Esophagus muscularis mucosa (tissue), 4 donors: ENCODE measurements at regions not wholly inside any gene's neighbourhood (a gene's known extent, or its start where the extent isn't known, plus 50 kb on each side); places are given as distances from the start of the nearest gene placed in this dataset.
A peak's percentile ranks its signal among the peaks of the same experiment; 100 is the strongest.

Source experiments
- DNase-seq: peaks from one replicate; pipeline ENCODE4 v3.0.0-alpha.2; 2017; ENCODE audit errors: extremely low spot score
- H3K27ac ChIP-seq, 4 donors: fragments of 200-600 bp; sonication (generic); replicated peaks in 1 of 4; 1 replicate in 3 of 4; 2 replicates in 1 of 4; pipeline ENCODE4 v1.5.1; 2016 to 2019; ENCODE audit warnings: mild to moderate bottlenecking in 1 of 4
- H3K27me3 ChIP-seq, 4 donors: fragments of 200-600 bp; sonication (generic); one replicate each; pipeline versions ENCODE4 v1.5.1 to v1.6.0; 2016 to 2019
- H3K36me3 ChIP-seq, 4 donors: fragments of 200-600 bp; sonication (generic); one replicate each; pipeline ENCODE4 v1.5.1; 2016 to 2019
- H3K4me1 ChIP-seq, 4 donors: fragments of 200-600 bp; sonication (generic); one replicate each; pipeline ENCODE4 v1.5.1; 2016 to 2019
- H3K4me3 ChIP-seq, 4 donors: fragments of 200-600 bp; sonication (generic); 1 replicate in 2 of 4; 2 replicates in 2 of 4; pipeline ENCODE4 v1.5.1; 2016 to 2019; ENCODE audit warnings: mild to moderate bottlenecking in 4 of 4, moderate library complexity in 1 of 4
- H3K9me3 ChIP-seq, 4 donors: fragments of 200-600 bp; sonication (generic); 1 replicate in 3 of 4; 2 replicates in 1 of 4; pipeline ENCODE4 v1.5.1; 2016 to 2019
- EP300 ChIP-seq: sonication (generic); formaldehyde crosslinking; IDR thresholded peaks from one replicate; pipeline ENCODE4 v1.6.1; 2017; ENCODE audit warnings: antibody characterized with exemption
- POLR2A ChIP-seq: fragments of 450-650 bp; IDR thresholded peaks from one replicate; pipeline ENCODE4 v1.6.1; 2017; ENCODE audit warnings: antibody characterized with exemption, moderate library complexity, mild to moderate bottlenecking, low read depth
- POLR2AphosphoS5 ChIP-seq, 2 donors: sonication (generic); formaldehyde crosslinking; IDR thresholded peaks; one replicate each; pipeline ENCODE4 v1.6.1; 2017; ENCODE audit warnings: antibody characterized with exemption in 2 of 2
- WGBS: methylation state at CpG from one replicate; pipeline ENCODE4 v1.1.5; 2018; 5-methylcytosine and 5-hydroxymethylcytosine counted together
- intact Hi-C: fragments of 100-400 bp; cut with DNase I; formaldehyde crosslinking; loops from one replicate; pipeline ENCODE4 v1.15.1; 2023
- TF ChIP-seq, protein P1 (sequence below), 3 experiments: fragments of 200-600 bp in 2 of 3; fragments of 450-650 bp in 1 of 3; sonication (generic) in 2 of 3; IDR thresholded peaks; one replicate each; pipeline ENCODE4 v1.5.1; 2017 to 2019; ENCODE audit warnings: antibody characterized with exemption in 3 of 3, mild to moderate bottlenecking in 2 of 3, moderate library complexity in 1 of 3

- no peak for DNase-seq
- TF ChIP-seq POLR2AphosphoS5 (IDR thresholded peaks at IDR 0.05), result no peak
- TF ChIP-seq, protein P1, sequence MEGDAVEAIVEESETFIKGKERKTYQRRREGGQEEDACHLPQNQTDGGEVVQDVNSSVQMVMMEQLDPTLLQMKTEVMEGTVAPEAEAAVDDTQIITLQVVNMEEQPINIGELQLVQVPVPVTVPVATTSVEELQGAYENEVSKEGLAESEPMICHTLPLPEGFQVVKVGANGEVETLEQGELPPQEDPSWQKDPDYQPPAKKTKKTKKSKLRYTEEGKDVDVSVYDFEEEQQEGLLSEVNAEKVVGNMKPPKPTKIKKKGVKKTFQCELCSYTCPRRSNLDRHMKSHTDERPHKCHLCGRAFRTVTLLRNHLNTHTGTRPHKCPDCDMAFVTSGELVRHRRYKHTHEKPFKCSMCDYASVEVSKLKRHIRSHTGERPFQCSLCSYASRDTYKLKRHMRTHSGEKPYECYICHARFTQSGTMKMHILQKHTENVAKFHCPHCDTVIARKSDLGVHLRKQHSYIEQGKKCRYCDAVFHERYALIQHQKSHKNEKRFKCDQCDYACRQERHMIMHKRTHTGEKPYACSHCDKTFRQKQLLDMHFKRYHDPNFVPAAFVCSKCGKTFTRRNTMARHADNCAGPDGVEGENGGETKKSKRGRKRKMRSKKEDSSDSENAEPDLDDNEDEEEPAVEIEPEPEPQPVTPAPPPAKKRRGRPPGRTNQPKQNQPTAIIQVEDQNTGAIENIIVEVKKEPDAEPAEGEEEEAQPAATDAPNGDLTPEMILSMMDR (IDR thresholded peaks at IDR 0.05), result no peak
- WGBS, result 82% methylated on average over 5 of the region's 5 CpGs
- Histone ChIP-seq H3K9me3 (no peaks in the 10 kb centered on the region), H3K27me3 (peaks cover 0 to 30% (median 3%) of the 10 kb centered on the region in 4 donors), H3K4me1 (no peaks in the 10 kb centered on the region), H3K27ac (no peak overlapping the region), H3K4me3 (no peak overlapping the region), H3K36me3 (no peaks in the 10 kb centered on the region)
- intact Hi-C loops, result no loop called here
These were observed 143.2 kb upstream of the PRSS1 start for GRCh38 chr7:142606081-142606480.

DNA sequence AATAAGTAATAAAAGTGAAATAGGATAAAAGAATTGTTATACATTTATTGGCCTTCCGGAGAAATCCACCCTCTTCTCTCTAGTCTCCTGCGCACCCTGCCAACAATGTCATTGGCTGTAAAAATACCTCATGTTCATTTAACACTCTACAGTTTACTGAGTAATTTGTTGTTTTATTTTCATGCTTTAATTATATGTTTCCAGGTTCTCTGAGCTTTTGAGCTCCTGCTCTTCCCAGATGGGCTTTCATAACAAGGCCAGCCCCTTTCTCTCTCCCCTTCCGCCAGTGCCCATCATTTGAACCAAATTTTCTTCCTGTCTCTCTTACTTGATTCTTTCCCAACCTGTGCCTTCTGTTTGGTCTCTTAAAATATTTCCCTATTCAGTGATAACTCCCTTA is 144.6 kb upstream of the PRSS1 start:
- 86% methylated on average over 3 of the region's 3 CpGs for WGBS
- H3K4me3 ChIP-seq, result no peak overlapping the region
- no peaks in the 10 kb centered on the region for H3K36me3 ChIP-seq
- no peaks in the 10 kb centered on the region for H3K9me3 ChIP-seq
- peaks cover 0 to 30% (median 3%) of the 10 kb centered on the region in 4 donors for H3K27me3 ChIP-seq
- intact Hi-C loops, result loop anchor here (5.0 kb wide), 1 partner anchor 178 kb away; no protein-coding TSS in a partner anchor
- no peak for TF ChIP-seq POLR2A
- TF ChIP-seq POLR2AphosphoS5 (IDR thresholded peaks at IDR 0.05), result no peak
- TF ChIP-seq, protein P1 (IDR thresholded peaks at IDR 0.05), result no peak
- no peaks in the 10 kb centered on the region for H3K4me1 ChIP-seq
- DNase-seq, result no peak
- H3K27ac ChIP-seq, result no peak overlapping the region

DNA sequence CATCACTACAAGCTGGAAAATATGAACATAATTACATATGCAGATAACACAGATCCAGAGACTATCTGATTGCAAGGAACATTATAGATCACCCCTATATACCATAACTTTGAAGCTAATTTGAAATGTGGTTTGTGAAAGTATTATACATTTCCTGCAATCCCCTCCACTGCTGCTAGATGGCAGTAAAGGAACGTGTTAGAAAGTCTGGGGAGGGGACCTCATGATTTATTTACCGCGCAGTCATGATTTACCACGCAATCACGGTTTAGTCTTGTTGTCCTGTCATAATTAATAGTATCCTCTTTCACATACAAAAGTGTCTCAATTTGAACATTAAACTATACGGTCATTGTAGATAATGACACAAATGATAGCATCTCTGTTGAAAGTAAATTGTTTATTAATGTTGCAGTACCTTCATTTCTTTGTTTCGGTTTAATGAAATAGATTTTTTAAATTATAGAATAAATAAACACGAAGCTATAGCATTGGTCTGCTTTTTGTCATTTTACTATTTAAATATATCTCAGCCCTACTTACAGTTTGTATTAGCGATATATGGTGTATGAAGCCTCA is 145.3 kb upstream of the PRSS1 start:
- no peaks in the 10 kb centered on the region for H3K36me3 ChIP-seq
- TF ChIP-seq, protein P1 (IDR thresholded peaks at IDR 0.05), result peak; percentile 66 to 78 (median 69)
- TF ChIP-seq EP300 (no peak), POLR2A (no peak)
- no peaks in the 10 kb centered on the region for H3K4me1 ChIP-seq
- H3K9me3 ChIP-seq, result no peaks in the 10 kb centered on the region
- 17% methylated on average over 9 of the region's 9 CpGs for WGBS
- H3K27me3 ChIP-seq, result peaks cover 0 to 34% (median 3%) of the 10 kb centered on the region in 4 donors
- intact Hi-C loops, result loop anchor here (5.0 kb wide), 1 partner anchor 178 kb away; no protein-coding TSS in a partner anchor
- H3K4me3 ChIP-seq, result no peak overlapping the region
- no peak for DNase-seq
- H3K27ac ChIP-seq, result no peak overlapping the region

- H3K27me3 ChIP-seq, result peaks cover 0 to 34% (median 3%) of the 10 kb centered on the region in 4 donors
- H3K36me3 ChIP-seq, result no peaks in the 10 kb centered on the region
- H3K9me3 ChIP-seq, result no peaks in the 10 kb centered on the region
- H3K27ac ChIP-seq, result no peak overlapping the region
- no peak overlapping the region for H3K4me3 ChIP-seq
- TF ChIP-seq POLR2AphosphoS5 (IDR thresholded peaks at IDR 0.05) (no peak), EP300 (no peak), POLR2A (no peak)
- TF ChIP-seq, protein P1 (IDR thresholded peaks at IDR 0.05), result no peak
- intact Hi-C loops, result loop anchor here (5.0 kb wide), 1 partner anchor 180 kb away; no protein-coding TSS in a partner anchor
- WGBS, result 37% methylated on average over 8 of the region's 8 CpGs
- DNase-seq, result no peak
- no peaks in the 10 kb centered on the region for H3K4me1 ChIP-seq
These were observed 146.5 kb upstream of the PRSS1 start for GRCh38 chr7:142602756-142603155.

DNA sequence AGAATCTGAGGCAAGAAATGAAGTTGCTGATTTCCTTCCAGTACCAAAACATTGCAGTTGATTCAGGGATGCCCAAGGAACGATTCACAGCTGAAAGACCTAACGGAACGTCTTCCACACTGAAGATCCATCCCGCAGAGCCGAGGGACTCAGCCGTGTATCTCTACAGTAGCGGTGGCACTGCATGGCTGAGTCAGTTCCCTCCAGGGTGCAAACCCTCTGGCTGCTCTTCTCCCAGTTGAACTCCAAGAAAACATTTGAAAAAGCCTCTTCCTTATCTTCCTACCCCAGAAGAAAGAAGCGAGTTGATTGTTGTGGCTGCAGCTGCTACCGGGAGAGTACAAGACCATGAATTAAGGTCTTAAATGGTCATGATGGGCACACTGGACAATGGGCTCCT is 147.1 kb upstream of the PRSS1 start:
- no peak overlapping the region for H3K27ac ChIP-seq
- intact Hi-C loops, result loop anchor here (5.0 kb wide), 1 partner anchor 180 kb away; no protein-coding TSS in a partner anchor
- whole genome bisulfite sequencing, result 84% methylated on average over 9 of the region's 9 CpGs
- TF ChIP-seq EP300 (no peak), POLR2AphosphoS5 (IDR thresholded peaks at IDR 0.05) (no peak), POLR2A (no peak)
- H3K9me3 ChIP-seq, result no peaks in the 10 kb centered on the region
- no peak for DNase-seq
- H3K4me3 ChIP-seq, result no peak overlapping the region
- no peaks in the 10 kb centered on the region for H3K36me3 ChIP-seq
- no peaks in the 10 kb centered on the region for H3K4me1 ChIP-seq
- H3K27me3 ChIP-seq, result peaks cover 0 to 40% (median 3%) of the 10 kb centered on the region in 4 donors
